ENCODE measurements at regions not wholly inside any gene's neighbourhood (a gene's known extent, or its start where the extent isn't known, plus 50 kb on each side); places are given as distances from the start of the nearest gene placed in this dataset.

GRCh38 chr17:53724726-53725125 lies 98.0 kb upstream of the KIF2B start:
- ATAC-seq (ENCODE audit: low FRiP score) (no peak), DNase-seq (ENCODE audit: low spot score) (no peak)
- TF ChIP-seq, protein P1, sequence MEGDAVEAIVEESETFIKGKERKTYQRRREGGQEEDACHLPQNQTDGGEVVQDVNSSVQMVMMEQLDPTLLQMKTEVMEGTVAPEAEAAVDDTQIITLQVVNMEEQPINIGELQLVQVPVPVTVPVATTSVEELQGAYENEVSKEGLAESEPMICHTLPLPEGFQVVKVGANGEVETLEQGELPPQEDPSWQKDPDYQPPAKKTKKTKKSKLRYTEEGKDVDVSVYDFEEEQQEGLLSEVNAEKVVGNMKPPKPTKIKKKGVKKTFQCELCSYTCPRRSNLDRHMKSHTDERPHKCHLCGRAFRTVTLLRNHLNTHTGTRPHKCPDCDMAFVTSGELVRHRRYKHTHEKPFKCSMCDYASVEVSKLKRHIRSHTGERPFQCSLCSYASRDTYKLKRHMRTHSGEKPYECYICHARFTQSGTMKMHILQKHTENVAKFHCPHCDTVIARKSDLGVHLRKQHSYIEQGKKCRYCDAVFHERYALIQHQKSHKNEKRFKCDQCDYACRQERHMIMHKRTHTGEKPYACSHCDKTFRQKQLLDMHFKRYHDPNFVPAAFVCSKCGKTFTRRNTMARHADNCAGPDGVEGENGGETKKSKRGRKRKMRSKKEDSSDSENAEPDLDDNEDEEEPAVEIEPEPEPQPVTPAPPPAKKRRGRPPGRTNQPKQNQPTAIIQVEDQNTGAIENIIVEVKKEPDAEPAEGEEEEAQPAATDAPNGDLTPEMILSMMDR (IDR thresholded peaks at IDR 0.05): no peak

DNA sequence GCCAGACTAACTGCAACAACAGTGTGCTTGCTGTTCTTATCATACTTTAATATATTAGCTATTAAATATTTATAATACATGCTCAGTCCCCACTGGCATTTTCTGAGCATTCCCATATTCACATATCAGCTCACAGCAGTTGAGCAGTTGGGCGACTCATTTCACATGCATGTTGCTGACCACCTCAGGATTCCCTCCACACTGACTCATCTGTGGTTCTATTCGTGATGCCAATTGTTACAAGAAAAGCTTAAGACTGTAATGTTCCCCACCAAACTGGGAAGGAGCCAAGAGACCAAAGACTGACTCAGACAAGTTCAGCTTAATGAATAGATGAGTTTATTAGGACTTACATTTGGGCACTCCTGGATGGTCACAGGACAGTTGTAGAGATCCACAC lies 100.3 kb upstream of the KIF2B start:
- TF ChIP-seq, protein P1 (IDR thresholded peaks at IDR 0.05): no peak
- no peak for DNase-seq (ENCODE audit: low spot score)
- no peak for ATAC-seq (ENCODE audit: low FRiP score)

- DNase-seq (ENCODE audit: low spot score): no peak
- ATAC-seq (ENCODE audit: low FRiP score): no peak
- TF ChIP-seq, protein P1 (IDR thresholded peaks at IDR 0.05): no peak
Measured at GRCh38 chr17:53721101-53721500, 101.6 kb upstream of the KIF2B start.

DNA sequence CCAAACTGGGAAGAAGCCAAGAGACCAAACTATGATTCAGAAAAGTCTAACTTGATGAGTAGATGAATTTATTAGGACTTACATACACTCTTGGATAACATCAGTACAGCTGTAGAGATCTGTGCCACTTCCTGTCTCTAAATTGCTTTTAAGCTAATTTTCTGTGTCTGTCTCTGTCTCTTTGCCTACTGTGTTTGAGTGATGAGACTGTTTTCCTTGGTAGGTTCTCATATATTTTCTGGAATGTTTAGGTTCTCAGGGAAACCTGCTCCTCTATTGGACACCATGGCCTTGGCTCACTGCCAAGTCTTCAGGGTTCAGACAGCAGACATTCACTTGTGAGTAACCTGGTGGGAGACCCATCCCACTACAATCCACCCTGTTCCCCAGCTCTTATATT lies 103.5 kb upstream of the KIF2B start:
- DNase-seq (ENCODE audit: low spot score) (no peak), ATAC-seq (ENCODE audit: low FRiP score) (no peak)
- TF ChIP-seq, protein P1 (IDR thresholded peaks at IDR 0.05): no peak

- DNase-seq (ENCODE audit: low spot score): no peak
- no peak for ATAC-seq (ENCODE audit: low FRiP score)
- TF ChIP-seq, protein P1 (IDR thresholded peaks at IDR 0.05): no peak
Measured at GRCh38 chr17:53707566-53707965, 115.2 kb upstream of the KIF2B start.

DNA sequence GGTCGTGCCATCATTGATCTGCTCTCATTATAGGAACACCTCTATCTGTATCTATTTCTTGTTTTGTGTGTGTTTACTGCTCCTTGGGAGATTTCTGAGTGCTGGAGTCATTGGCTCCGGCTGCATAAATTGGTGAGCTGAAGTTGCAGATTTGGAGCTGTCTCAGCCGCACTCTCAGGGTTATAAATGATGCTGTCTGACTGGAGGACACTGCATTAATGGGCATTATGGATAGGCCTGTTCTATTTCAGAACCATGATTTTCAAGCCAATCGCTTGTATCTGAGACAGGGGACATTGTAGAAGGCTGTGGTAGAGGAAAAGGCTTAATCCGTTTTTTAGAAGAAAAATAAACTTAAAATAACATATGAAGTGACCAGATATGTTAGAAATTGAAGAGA lies 126.4 kb upstream of the KIF2B start:
- no peak for DNase-seq (ENCODE audit: low spot score)
- TF ChIP-seq, protein P1 (IDR thresholded peaks at IDR 0.05): no peak
- no peak for ATAC-seq (ENCODE audit: low FRiP score)

DNA sequence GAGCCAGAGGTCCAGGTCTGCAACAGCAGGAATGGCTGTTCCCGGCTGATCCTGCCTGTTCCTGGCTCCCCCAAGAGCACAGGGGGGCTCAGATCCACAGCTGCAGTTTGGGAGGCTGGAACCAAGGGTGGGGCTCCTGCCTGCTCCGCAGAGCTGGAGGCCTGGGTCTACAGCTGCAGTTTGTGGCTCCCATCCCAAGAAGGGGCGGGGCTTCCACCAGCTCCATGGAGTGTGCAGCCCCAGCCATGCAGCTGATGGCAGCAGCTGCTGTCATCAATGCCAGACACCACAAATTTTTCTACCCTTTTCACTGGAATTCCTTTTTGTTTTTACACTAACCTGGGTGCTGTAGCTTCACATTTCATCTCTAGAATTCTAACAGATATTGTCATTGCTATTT lies 135.4 kb upstream of the KIF2B start:
- TF ChIP-seq, protein P1 (IDR thresholded peaks at IDR 0.05): no peak
- ATAC-seq (ENCODE audit: low FRiP score) (no peak), DNase-seq (ENCODE audit: low spot score) (no peak)
